Ishikawa (cell line): ENCODE measurements at regions not wholly inside any gene's neighbourhood (a gene's known extent, or its start where the extent isn't known, plus 50 kb on each side); places are given as distances from the start of the nearest gene placed in this dataset.

Source experiments
- CREB1 ChIP-seq: IDR thresholded peaks from 2 replicates; pipeline ENCODE4 v1.6.1; 2012; ENCODE audit warnings: low read depth
- EP300 ChIP-seq: IDR thresholded peaks from 2 replicates; pipeline ENCODE4 v1.6.1; 2012; ENCODE audit warnings: borderline replicate concordance
- FOXM1 ChIP-seq: IDR thresholded peaks from 2 replicates; pipeline ENCODE4 v1.6.1; 2012; ENCODE audit warnings: low read depth, borderline replicate concordance
- TEAD4 ChIP-seq: IDR thresholded peaks from 2 replicates; pipeline ENCODE4 v1.6.1; 2012

DNA sequence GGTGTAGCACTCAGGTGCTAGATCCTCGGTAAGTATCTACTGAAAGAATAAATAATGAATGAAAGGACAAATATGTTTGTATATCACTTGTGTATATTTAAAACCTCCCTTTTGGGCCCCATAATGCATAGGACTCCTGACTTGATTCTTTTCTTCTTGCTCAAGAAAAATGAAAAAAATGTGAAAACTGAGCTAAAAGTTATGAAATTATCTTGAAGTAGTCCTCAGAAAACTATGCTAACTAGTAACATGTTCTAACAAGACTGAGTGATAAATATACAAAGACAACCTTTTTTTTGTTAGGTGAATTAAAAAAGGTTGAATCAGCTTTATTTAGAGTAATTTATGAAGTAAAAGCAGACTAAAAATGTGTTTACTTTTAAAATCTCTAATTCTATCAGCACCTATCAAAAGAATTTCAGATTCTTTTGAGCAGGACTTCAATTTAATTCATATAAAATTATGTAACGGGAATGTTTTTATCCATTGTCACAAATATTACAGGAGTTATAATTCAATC, 247.8 kb upstream of the JAG1 start:
- TF ChIP-seq FOXM1 (no peak), TEAD4 (no peak), CREB1 (no peak), EP300 (no peak)
